ENCODE measurements at regions not wholly inside any gene's neighbourhood (a gene's known extent, or its start where the extent isn't known, plus 50 kb on each side); places are given as distances from the start of the nearest gene placed in this dataset.

GRCh38 chr3:56864090-56864489 is 62.3 kb upstream of the ARHGEF3 start:
- peak; percentile 51 for DNase-seq (ENCODE audit: low read depth)

- DNase-seq (ENCODE audit: low read depth), result no peak
Observed at GRCh38 chr3:56862352-56863062, 60.8 kb upstream of the ARHGEF3 start.

GRCh38 chr3:56861511-56861910 is 59.8 kb upstream of the ARHGEF3 start:
- no peak for DNase-seq (ENCODE audit: low read depth)

GRCh38 chr3:56860939-56861338 is 59.2 kb upstream of the ARHGEF3 start:
- DNase-seq (ENCODE audit: low read depth), result no peak

- no peak for DNase-seq (ENCODE audit: low read depth)
Observed at GRCh38 chr3:56860351-56860750, 58.6 kb upstream of the ARHGEF3 start.

- no peak for DNase-seq (ENCODE audit: low read depth)
Observed at GRCh38 chr3:56858331-56858730, 56.6 kb upstream of the ARHGEF3 start.

- no peak for DNase-seq (ENCODE audit: low read depth)
Observed at GRCh38 chr3:56857178-56857577, 55.4 kb upstream of the ARHGEF3 start.

- DNase-seq (ENCODE audit: low read depth), result no peak
Observed at GRCh38 chr3:56856752-56857151, 55.0 kb upstream of the ARHGEF3 start.

GRCh38 chr3:56855856-56856512 is 54.2 kb upstream of the ARHGEF3 start:
- no peak for DNase-seq (ENCODE audit: low read depth)

GRCh38 chr3:56854856-56855611 is 53.3 kb upstream of the ARHGEF3 start:
- no peak for DNase-seq (ENCODE audit: low read depth)

- no peak for DNase-seq (ENCODE audit: low read depth)
Observed at GRCh38 chr3:56851966-56852884, 50.5 kb upstream of the ARHGEF3 start.
